GM19023 (cell line): ENCODE measurements at regions not wholly inside any gene's neighbourhood (a gene's known extent, or its start where the extent isn't known, plus 50 kb on each side); places are given as distances from the start of the nearest gene placed in this dataset.
"Not testable (repeated sequence)": the region's sequence is repeated elsewhere in the genome, so short reads cannot be mapped to it uniquely, and the experiment has no call there.

Experiments
- ATAC-seq: cut with Tn5 transposase; IDR thresholded peaks from one replicate; pipeline ENCODE4 v1.9.1; 2021; ENCODE audit warnings: mild to moderate bottlenecking, moderate library complexity; ENCODE audit not compliant: unreplicated experiment

GRCh38 chr2:184993746-184994145, 395.4 kb downstream of the ZNF804A start:
- no peak for ATAC-seq

DNA sequence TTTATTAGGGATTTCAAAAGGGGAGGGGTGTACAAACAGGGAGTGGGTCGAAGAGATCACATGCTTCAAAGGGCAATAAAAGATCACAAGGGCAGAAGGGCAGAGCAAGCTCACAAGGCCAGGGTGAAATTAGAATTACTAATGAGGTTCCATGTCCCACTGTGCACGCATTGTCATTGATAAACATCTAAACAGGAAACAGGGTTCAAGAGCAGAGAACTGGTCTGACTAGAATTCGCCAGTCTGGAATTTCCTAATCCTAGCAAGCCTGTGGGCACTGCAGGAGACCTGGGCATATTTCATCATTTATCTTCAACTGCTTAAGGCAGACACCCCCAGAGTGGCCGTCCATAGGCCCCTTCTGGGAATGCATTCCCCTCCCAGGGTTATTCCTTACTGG, 408.2 kb downstream of the ZNF804A start:
- no peak for ATAC-seq

- no peak for ATAC-seq
Measured at GRCh38 chr2:185012643-185013042, 414.3 kb downstream of the ZNF804A start.

DNA sequence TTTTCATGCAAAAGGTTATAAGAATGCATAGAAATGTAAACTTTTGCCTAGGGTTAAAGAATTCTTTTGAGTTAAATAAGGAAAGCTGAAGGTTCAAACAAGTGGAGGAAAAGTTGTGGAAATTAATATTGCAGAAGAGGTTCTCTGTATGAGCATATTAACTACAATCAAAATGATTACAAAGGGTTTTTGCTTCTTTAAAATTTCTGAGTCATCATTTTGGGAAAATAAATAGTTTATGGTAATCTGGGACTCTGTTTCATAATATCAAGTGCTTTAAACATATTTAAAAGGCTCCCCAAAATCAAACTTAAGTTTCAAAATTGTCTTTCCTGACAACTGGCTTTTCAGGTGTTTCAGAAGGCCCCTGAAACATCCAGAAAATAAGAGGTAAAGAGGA, 415.7 kb downstream of the ZNF804A start:
- ATAC-seq = no peak

DNA sequence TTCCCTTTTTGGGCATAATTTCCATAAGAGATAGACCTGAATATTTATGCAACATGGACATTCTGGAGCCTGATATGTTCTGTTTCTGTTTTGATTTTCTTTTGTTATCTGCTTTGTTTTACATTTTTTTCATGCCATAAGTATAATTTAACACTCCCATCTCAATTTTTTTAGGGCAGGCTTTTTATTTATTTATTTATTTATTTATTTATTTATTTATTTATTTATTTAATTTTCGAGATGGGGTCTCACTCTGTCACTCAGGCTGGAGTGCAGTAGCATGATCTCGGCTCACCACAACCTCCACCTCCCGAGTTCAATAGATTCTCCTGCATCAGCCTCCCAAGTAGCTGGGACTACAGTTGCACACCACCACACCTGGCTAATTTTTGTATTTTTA, 427.6 kb downstream of the ZNF804A start:
- ATAC-seq = not testable (repeated sequence)

DNA sequence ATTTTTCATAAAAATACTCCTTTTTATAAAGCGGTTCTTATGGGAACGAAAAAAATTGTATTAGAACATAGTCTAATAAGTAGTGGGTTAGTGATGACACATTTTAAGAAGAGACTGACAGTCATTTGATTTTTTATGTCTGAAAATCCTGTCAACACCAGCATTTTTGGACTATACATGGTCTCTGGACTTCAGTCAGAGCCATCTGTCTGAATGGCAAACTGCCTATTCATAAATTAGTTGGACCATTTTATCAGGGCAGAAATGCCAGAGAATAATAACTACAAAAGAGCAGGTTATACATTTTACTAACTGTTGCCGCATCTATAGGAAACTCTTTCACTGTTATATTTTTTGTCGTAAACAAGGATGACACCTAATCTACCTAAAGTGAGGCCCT, 437.6 kb downstream of the ZNF804A start:
- ATAC-seq = no peak

GRCh38 chr2:185044323-185044874, 446.1 kb downstream of the ZNF804A start:
- ATAC-seq = no peak

- ATAC-seq = no peak
Measured at GRCh38 chr2:185050804-185051203, 452.5 kb downstream of the ZNF804A start.

- no peak for ATAC-seq
Measured at GRCh38 chr2:185063761-185064160, 465.4 kb downstream of the ZNF804A start.

DNA sequence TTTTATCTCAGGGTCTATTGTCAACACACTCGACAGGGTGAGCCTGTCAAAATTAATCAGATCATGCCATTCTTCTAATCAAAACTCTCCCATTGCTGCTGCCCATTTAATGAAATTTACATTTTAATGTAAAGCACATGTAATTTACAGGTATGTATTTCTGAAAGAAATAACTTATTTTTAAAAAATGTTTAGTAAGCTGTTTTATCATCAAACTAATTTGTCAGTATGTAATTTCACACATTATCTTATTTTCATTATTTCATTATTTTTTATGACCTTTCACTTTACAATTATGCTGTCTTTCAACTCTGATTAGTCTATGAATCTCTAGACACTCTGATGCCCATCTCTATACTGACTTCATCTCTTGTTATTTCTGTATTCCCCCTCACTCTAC, 467.8 kb downstream of the ZNF804A start:
- ATAC-seq = no peak

DNA sequence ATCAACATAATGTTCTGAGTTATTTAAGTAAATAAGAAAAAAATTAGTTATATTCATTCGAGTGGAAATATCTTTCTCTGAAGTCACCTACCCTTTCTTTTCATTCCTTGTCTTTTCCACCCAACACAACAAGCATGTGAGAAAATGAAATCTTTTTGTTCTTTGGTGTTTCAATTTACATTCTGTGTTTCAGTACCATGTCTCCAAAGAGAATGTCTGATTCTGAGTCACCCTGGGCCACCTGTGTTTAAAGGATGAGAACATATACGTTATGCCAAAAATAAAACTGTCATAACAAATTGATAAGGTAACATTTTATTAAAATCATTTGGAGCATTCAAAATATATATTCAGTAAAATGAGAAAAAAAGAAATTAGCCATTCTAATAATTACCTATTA, 470.8 kb downstream of the ZNF804A start:
- no peak for ATAC-seq

GRCh38 chr2:185074156-185074555, 475.8 kb downstream of the ZNF804A start:
- ATAC-seq = no peak

- no peak for ATAC-seq
Measured at GRCh38 chr2:185082749-185083148, 484.4 kb downstream of the ZNF804A start.

DNA sequence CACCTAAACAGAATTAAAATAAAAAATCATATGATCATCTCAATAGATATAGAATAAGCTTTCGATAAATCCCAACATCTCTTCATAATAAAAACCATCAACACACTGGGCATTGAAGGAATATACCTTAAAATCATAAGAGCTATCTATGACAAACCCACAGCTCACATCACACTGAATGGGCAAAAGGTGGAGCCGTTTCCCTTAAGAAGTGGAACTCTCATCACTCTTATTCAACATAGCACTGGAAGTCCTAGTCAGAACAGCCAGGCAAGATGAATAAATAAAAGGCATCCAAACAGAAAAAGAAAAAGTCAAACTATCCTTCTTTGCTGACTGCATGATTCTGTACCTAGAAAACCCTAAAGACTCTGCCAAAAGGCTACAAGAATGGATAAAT, 510.3 kb downstream of the ZNF804A start:
- no peak for ATAC-seq

DNA sequence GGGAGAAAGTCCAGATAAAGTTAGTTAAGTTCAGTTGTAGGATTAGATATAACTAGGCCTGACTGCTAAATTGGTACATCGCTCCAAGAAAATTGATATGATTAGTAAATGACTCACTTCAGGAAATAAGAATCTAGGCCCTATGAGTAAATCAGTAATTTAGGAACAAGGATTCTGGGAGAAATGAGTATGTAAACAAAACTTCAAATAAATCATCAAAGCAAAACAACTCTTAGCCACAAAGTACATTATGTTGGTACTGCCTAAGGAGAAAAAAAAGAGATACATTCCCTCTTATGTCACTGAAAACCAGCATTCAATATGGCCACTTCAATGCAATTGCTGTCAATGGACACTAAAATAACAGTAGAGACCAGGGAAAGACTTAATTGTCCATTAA, 529.1 kb downstream of the ZNF804A start:
- no peak for ATAC-seq

DNA sequence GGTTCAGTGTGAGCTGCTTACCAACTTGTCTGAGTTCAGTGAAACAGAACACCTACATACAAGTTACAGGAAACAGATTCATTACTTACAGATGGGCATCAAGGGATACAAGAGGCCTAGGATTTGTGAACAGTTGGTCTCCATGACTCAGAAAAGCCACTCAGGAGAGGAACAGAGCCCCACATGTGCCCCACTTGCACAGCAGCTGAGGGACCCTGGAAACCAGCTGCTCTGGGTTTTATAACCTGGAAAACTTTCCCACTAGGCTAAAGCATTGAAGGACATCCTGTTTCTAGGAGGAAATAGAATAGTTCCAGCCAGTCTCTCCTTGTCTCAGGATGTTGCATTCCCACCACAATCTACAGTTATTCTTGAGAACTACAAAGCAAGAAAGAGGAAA, 530.0 kb downstream of the ZNF804A start:
- ATAC-seq = no peak

GRCh38 chr2:185128996-185129395, 530.7 kb downstream of the ZNF804A start:
- ATAC-seq = no peak

- no peak for ATAC-seq
Measured at GRCh38 chr2:185130685-185131084, 532.4 kb downstream of the ZNF804A start.

- ATAC-seq = no peak
Measured at GRCh38 chr2:185132501-185133041, 534.2 kb downstream of the ZNF804A start.

DNA sequence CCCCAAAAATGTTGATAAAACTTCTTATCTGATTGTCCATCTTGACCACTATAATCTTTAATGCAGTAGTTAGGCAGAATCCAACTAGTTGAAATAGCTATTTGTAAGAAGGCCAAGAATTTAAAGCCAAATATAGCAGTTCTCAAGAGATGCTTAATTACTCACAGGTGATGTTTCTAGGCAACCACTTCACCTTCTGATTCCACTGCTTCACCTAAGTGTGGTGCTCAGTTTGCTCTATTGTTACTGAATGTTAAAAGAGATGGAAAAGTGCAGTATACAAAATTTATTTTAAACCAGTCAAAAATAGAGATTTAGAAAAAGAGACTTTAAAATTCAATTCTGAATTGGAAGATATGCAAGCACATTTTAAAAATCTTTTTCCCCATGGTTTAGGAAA, 539.4 kb downstream of the ZNF804A start:
- ATAC-seq = no peak

- ATAC-seq = no peak
Measured at GRCh38 chr2:185142677-185143076, 544.3 kb downstream of the ZNF804A start.

GRCh38 chr2:185144159-185144919, 546.0 kb downstream of the ZNF804A start:
- ATAC-seq = no peak
